ENCODE measurements at regions not wholly inside any gene's neighbourhood (a gene's known extent, or its start where the extent isn't known, plus 50 kb on each side); places are given as distances from the start of the nearest gene placed in this dataset.

DNA sequence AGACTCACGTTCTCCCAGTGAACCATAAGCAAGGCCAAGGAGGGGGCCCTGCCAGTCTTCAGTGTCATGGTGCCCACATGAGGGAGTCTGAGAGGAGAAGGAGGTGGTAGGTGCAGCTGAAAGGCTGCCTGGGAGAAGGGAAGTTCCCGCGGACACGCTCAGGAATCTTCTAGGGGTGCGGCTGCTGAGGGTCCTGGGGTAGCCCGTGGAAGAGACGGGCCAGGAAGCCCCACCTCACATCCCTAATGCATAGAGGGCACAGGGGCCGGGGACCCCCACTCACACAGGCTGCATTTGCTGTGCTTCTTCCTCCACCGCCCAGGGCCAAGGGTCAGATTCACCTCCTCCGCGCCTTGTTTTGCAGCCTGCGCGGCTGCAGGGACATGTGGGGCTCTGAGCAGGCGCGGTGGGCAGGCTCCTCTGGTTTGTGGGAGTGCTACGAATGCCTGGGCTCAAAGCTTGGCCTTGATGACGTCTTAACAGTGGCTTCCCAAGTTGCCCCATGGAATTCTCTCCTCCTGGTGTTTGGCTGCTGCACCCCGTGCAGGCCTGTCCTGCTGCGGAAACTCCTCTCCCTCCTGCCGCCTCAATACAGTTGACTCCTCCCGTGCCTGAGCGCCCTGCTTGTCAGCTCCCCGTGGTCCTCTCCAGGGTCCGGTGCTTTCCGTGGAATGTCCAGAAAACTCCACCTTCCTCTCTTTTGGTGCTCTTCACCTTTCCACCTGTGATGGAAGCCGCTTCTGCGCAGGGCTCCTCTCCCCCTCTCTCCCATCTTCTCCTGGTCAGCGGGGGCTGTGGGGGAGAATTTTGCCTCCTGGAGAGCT lies 95.7 kb downstream of the VAPA start:
- DNase-seq (ENCODE audit: low read depth), result no peak

DNA sequence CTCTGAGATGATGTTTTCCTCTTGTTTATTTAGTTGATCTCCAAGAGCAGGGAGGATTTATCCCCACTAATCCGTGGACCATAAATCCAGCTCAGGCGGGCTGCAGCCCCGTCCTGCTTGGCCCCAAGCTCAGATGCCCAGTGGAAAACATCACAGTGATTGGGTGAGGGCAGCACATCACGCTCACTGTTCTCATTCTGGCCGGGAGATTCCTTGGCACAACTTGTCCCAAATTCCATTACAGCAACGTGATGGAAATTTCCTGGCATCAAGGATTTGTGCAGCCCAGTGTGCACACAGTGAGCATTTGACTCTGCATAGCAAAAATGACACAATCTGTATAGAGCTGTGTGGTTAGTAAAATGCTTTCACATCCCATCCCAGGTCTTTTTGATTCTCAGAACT lies 96.8 kb downstream of the VAPA start:
- peak; percentile 51 for DNase-seq (ENCODE audit: low read depth)

DNA sequence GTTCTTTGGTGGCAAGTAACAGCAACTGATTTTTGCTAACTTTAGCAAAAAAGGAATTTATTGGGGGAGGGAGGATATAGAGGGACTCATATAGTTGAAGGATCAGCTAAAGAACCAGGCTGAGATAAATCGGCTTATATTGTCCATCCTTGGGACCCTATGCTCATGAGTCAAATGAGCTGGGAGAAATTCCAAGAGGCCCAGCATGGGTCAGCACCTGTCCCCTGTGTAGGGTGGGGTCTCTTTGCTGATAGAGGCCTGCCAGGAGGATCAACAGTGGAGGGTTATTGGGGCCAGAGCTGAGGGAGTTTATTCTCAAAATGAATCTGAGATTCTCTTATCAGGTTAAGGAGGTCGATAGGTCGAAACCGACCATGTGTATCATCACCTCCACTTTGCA lies 97.2 kb downstream of the VAPA start:
- no peak for DNase-seq (ENCODE audit: low read depth)

DNA sequence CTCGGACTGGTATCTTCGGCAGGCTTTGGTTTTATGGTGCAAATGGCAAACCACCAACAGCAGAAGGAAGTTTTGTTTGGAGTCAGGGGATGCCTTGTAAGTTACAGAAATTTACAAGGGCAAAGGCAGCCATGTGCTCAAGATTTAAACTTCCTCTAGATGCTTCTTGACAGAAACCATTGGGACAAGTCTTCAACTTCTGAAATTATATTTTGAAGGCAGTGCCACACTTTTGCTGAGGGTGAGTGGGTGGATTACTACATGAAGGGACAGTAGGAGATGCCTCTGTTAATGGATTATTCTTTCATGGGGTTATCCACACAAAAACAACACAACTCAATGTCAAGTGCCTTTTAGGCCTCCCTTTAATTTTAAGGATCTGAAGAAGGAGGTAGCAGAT lies 97.9 kb downstream of the VAPA start:
- no peak for DNase-seq (ENCODE audit: low read depth)

DNA sequence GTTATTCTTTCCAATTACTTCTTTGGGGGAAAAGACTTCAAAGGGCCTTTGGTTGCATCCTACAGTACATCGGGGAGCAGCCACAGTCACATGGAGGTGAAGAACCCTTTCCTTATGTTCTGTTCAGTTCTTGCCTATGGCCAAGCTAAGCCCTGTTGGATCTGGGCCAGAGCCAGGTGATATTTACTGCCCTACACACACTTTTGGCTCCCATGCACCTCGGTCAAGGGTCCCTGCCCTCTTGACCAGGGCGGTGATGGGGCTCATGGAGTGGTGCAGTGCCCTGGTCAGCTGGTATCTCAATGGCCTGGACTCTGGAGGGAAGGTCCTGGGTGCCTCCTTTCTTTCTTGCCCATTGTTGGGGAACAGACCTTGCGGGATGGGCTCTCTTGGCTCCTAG lies 98.7 kb downstream of the VAPA start:
- no peak for DNase-seq (ENCODE audit: low read depth)

DNA sequence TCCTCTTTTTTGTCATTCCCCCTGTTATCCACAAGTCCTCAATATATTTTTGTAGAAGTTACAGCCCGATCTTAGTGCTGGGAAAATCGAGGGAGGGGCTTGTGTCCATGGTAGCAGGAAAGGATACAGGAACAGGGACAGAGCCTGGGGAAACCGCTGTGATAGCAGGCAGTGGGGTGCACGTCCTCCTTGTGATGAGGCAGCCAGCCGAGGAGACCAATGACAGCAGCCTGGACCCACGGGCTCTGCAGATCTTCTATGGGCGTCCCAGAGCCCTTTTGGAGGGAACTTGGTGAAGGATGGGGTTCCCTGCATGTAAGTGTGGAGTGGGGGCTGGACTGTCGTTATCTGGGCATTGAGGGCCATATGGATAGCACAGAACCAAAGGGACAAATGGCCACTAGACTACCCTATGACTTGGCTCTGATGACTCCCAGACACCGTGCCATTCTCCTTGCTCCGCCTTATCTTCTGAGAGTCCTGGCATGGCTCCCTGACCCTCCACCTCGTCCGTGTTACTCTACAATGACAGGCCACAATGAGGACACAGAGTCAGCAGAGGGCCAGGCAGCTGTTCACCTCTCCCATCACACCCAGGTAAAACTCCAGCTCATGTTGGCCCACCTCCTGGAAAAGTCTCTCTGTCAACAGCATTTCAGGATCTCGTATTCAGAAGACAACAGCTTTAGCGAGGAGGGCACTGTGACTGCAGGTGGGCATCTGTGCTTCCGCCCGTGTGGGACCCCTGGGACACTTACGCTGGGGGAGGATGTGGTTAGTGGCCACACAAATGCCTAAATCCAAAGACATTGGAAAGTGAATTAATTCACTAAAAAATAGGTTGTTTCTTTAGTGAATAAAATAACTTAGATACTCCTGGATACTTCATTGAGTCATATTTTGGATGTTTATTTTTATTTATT lies 100.1 kb downstream of the VAPA start:
- DNase-seq (ENCODE audit: low read depth), result no peak

DNA sequence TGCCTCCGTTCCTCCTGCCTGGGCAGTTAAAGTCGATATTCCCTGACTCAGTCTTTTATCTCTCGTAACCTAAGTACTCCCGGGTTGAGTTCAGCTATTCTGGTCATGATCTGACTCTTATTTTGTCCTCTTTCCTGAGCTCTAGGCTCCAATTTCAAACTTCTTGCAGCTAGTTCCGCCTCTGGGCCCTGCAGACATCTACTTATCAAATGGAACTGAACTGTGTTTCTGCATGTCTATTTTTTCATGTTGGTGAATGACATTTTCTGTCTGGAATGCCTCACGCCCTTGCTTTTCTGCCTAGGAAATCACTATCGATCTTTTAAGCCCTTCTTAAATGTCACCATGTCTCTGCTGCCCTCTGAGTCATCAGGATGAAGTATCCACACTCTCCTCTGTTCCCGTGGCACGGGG lies 101.5 kb downstream of the VAPA start:
- no peak for DNase-seq (ENCODE audit: low read depth)

DNA sequence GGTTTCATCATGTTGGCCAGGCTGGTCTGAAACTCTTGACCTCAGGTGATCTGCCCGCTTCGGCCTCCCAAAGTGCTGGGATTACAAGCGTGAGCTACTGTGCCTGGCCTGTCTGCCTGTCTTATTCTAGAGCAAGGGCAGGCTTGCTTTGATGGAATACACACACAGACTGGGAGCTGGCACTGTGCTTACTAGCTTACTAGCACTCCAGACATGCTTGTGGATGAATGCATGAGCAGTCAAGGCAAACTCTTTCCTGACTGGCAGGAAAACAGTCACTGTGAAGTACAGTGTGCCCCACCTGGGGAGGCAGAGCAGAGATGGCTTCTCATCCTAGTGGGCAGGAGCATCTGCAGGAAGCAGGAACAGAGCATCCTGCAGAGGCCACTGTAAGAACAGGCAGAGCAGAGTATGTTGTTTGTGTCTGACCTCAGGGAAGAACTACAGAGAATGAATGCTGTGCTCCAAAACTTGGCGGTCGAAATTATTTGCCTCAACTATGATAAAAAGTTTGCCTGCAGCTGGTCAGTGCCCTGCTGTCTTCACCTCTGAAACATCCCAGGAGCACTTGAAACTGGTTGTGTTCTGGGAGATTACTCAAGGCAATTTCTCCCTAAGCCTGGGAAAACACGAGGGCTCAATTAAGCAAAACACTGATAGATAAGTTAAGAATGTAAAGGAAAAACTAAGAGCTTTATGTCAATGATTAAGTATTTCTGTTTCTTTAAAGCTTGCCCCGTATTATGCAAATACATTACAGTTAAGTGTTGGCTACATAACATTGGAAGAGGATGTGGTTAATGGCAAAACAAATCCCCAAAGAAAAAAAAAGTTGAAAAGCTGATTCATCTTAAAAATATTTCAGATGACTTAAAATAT lies 102.4 kb downstream of the VAPA start:
- DNase-seq (ENCODE audit: low read depth), result peak; percentile 38

DNA sequence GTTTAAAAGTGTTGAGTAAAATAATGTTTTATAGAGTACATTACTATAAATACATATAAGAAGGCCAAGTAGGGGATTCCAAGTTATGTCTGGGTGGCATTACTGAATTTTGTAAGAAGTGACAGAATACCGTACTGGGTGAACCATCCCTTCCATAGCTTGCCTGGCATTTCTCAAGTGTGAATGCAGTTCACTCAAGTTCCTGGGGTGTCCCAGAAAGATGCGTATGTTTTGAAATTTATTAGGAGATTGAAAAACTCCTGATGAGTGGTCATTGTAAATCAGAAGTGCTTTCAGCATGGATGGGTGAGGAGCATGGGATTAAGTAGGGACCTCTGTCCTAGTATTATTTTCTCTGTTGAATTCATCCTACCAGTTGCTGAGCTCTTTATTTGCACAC lies 103.2 kb downstream of the VAPA start:
- no peak for DNase-seq (ENCODE audit: low read depth)

DNA sequence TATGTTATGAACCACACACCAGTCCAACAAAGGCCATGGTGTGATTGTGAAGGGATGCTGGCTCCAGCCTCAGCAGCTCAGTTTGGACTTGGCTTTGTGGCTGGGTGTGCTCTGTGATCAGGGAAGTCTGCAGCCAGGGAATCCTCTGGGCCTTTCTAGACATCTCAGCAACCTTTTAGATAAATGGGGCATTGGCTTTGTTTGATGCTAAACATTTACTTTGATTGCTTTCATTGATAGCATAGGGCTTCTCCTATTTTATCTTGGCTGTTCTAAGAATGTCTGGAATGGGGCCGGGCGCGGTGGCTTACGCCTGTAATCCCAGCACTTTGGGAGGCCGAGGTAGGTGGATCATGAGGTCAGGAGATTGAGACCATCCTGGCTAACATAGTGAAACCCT lies 104.5 kb downstream of the VAPA start:
- no peak for DNase-seq (ENCODE audit: low read depth)

DNA sequence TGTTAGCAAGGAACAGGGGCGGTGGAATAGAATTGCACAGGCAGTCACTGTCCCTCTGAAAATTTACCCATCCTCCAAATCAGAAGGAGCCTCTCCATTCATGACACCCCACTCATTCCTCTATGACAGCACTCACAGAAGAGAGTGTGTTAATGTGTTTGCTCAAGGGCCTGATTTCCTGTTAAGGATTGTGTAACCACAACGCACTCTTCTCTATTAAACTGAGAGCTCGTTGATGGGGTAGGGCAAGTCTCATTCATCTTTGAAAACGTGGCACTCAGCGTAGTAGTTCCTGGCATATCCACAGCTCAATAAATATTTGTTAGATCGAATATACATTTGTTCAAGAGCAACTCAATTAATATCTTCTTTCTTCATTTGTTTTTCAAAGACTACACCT lies 106.4 kb downstream of the VAPA start:
- DNase-seq (ENCODE audit: low read depth), result no peak

DNA sequence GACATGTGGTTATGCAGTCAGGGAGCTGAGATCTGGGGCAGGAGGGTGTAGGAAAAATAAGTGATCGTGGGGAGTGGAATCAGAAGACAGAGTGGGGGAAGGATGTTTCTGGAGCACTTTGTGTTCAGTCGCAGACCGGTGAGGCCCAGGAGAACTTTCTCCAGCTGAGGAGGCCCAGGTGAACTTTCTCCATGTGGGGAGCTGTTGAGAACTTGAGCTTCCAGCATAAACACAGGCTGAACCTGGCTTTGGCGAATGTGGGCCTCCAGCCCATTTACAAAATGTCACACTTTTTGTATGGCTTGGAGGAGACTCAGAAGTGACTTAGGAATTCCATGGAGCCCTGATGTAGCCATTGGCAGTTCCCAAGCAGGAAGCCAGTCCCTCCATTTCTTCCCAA lies 108.5 kb downstream of the VAPA start:
- DNase-seq (ENCODE audit: low read depth), result no peak

DNA sequence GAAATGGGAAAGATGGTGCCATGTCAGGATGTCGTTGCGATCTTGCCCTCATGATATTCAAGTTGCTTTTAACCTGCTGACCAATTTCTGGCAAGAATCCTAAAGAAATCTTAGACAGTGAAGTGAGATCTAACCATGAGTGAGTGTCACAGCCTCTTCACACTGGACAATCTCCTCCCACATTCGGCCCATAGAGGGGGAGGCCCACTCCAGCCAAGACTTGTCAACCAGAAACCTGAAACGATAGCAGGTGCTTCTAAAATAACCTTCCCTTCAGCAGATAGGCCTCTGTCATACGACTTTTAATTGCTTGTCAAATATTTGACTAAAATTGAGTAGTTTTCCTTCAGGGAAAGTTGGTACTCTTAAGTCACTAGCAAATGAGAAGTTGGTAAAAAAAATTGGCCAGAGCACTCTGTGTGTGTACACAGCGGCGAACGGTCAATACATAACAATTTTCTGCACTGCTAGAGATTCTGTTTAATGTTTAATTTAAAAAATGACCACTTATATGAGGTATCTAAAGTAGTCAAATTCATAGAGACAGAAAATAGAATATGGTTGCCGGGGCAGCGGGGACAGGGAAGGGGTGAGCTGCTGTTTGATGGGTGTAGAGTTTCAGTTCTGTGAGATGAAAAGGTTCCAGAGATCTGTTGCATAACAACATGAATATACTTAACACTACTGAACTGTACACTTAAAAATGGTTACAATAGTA lies 110.2 kb downstream of the VAPA start:
- DNase-seq (ENCODE audit: low read depth), result no peak

DNA sequence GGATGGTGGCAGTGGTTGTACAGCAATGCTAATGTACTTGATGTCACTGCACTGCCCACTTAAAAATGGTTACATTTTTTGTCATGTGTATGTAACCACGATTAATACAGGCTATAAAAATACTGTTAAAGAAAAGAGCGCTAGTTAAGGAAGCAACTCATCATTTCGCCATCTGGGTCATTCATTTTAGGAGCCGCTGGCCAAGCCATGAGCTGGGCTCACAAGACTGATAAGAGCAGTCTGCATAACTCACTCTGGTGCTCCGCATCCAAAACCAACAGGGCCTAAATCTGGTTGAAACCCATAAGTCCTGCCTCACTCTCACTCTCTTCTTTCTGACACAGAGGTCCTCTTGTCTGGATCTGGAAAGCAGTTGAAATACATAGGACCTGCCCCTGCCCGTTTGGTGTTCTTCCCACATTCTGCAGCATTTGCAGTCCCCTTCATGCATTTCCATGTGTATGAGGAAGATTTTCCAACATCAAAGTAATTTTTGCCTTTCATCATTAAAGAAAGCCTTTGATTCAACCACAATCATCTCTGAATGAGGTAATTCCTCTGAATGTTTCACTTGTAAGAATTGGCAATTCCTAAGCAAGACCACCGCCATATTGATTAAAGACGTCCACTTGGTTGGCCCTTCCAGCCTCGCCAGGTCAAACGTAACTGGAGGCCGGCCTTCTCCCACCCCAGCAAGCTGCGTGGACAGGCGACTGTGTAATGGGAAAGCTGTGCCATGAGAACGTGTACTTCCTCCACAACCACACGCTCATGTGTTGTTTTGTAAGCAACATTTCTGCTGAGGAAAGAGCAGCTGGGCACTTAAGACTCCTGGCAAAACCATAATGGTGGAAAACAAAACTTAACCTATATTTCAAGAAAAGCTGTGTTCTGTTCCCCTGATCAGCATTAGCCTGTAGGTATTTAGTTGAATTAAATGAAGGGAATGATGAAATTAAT lies 112.2 kb downstream of the VAPA start:
- DNase-seq (ENCODE audit: low read depth), result no peak

DNA sequence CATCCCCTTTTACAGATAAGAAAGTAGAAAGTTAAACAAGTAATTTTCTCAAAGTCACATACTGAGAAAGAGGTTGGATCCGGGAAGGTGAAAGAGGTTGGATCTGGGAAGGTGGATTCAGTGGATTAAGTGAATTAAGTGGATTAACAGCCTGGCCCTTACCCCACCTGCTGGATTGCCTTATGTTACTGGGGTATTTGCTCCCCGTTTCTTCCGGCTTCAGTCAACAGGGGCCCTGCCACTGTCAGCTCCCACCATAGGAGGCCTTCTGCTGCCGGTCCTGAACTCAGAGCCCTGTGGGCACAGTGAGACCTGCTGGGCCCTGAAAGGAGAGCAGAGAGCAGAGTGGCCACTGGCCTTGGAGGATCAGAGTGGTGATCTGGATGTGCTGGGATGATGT lies 113.2 kb downstream of the VAPA start:
- no peak for DNase-seq (ENCODE audit: low read depth)

DNA sequence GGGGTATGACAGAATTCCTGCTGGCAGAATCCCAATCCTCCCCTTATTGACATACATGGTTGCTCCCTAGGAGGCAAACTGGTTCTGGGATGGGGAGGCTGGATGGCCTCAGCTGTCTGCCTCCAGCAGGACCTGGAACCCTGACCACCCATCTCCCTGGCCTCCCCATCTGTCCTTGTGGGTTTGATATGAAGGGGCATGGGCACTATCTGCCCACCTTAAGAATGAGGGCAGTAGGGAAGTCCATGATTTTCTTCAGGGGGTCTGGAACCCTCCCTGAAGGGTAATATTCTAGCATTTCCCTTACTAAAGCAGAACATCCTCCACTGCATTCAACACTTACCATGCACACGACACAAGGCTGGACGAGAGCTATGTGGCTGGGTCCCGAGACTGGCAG lies 113.6 kb downstream of the VAPA start:
- DNase-seq (ENCODE audit: low read depth), result no peak

DNA sequence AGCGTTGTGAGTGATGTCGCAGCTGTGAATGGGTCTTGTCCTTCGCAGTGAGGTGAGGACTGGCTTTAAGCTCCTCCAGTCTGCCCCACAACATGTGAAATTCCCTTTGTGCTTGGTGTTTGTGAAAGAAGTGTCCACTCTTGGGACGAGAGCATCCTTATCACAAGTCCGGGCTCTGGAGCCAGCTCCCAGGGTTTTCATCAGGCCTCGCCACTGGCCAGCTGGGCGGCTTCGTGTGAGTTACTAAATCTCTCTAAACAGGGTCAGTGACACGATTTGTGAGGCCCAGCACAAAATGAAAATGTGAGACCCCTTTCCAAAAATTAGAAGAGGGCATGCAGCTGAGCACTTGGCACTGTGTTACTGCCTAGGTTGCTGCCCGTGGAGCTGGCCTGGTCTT lies 115.9 kb downstream of the VAPA start:
- no peak for DNase-seq (ENCODE audit: low read depth)

DNA sequence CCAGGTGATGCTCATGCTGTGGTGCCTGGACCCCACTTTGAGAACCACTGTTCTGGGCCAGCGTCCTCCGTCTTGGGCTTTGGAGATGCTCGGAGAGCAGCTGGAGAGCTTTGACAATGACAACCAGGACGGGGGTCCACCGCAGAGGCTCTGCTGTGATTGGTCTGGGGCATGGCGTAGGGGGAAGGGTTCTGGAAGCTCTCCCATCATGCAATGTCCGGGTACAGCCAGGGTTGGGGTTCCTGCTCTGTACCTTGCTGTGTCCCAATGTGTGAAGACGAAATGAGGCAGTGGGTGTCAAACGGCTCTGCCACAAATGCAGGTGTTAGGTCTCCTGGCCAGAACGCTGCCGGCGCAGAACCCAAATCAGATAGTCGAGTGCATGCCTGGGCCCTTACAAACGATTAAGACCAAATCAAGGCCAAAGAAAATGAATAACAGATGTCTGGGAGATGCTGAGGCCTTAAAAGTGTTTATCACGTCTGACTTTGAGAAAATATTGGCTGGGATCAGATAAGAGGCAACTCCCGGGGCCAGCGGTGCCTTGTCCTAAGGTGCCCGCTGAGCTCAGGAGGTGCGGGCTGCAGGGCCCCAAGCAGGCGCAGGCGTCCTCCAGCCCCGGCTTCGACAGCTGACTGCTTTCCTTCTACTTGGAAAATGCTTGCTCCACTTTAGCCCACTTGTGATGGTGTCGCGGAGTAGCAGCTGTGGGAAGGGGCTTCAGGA lies 117.2 kb downstream of the VAPA start:
- no peak for DNase-seq (ENCODE audit: low read depth)

DNA sequence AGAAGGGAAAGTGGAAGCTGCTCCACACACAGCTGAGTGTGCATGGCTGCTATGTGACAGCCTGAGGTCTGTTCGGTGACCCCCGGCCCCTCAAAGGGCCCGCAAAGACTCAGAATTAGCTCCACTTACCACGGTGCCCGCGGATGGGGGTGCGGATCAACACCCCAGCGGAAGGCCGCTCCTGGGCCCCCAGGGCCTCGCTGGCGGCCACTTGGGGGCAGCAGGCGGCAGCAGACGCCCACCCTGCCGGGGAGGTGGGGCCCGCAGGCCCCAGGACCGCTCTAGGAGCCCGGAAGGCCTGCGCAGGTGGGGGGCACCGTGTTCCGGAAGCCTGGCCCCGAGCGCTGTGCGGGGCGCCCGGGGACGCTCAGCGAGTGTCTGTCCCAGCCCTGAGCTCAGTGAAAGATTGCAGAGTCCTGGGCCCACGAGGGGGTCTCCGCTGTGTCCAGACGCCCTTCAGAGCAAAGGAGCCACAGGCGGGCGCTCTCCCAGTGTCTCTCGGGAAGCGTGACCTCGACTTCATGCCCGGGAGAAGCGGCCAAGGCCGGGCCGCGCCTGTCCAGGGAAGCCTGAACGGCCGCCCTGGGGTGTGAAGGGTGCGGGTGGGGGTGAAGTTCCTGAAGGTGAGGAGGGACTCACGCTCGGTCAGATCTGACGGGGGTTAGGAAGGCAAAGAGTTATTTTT lies 118.7 kb downstream of the VAPA start:
- no peak for DNase-seq (ENCODE audit: low read depth)
